ENCODE measurements at regions not wholly inside any gene's neighbourhood (a gene's known extent, or its start where the extent isn't known, plus 50 kb on each side); places are given as distances from the start of the nearest gene placed in this dataset.
"Not testable (repeated sequence)": the region's sequence is repeated elsewhere in the genome, so short reads cannot be mapped to it uniquely, and the experiment has no call there.

GRCh38 chr3:153484842-153485241 lies 322.8 kb downstream of the RAP2B start:
- intact Hi-C loops (cut with DNase I): no loop called here
- DNase-seq (ENCODE audit: low spot score): no peak

- no peak for DNase-seq (ENCODE audit: low spot score)
Observed at GRCh38 chr3:153495422-153495821, 333.4 kb downstream of the RAP2B start.

GRCh38 chr3:153502682-153503081 lies 340.7 kb downstream of the RAP2B start:
- intact Hi-C loops (cut with DNase I): no loop called here
- no peak for DNase-seq (ENCODE audit: low spot score)

More at GRCh38 chr3:153495422-153495821, 333.4 kb downstream of the RAP2B start:
- intact Hi-C loops (cut with DNase I): no loop called here

GRCh38 chr3:153503873-153504272 lies 341.8 kb downstream of the RAP2B start:
- intact Hi-C loops (cut with DNase I): no loop called here
- no peak for DNase-seq (ENCODE audit: low spot score)

DNA sequence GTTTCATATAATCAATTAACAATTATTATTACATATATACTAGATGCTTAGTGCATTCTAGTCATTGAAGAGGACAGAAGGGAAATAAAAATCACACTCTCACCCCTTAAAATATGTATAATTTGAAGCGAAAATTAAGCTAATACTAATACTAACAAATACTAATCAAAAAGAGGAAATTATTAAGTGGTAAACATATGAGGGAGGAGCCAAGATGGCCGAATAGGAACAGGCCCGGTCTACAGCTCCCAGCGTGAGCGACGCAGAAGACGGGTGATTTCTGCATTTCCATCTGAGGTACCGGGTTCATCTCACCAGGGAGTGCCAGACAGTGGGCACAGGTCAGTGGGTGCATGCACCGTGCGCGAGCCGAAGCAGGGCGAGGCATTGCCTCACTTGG lies 344.2 kb downstream of the RAP2B start:
- intact Hi-C loops (cut with DNase I); DNase-seq (ENCODE audit: low spot score): not testable (repeated sequence)

GRCh38 chr3:153506686-153507085 lies 344.7 kb downstream of the RAP2B start:
- intact Hi-C loops (cut with DNase I); DNase-seq (ENCODE audit: low spot score): not testable (repeated sequence)

DNA sequence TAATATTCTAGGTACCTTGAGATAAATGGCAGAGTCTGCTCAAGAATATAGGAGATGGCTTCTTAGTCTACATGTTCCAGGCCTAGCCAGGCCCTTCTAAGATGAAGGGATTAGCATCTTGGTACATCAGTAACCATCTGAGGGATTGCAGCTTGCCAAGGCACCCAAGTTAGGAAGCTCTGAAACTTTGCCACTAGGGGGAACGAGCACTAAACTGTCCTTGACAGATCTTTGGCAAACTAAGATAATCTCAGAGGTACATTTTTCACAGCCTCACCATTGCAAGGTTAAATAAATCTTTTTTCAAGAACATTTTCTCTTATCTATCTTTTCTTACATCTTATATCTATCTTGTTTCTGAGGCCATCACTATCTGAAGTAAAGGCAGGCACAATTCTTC lies 351.2 kb downstream of the RAP2B start:
- intact Hi-C loops (cut with DNase I): no loop called here
- DNase-seq (ENCODE audit: low spot score): no peak

DNA sequence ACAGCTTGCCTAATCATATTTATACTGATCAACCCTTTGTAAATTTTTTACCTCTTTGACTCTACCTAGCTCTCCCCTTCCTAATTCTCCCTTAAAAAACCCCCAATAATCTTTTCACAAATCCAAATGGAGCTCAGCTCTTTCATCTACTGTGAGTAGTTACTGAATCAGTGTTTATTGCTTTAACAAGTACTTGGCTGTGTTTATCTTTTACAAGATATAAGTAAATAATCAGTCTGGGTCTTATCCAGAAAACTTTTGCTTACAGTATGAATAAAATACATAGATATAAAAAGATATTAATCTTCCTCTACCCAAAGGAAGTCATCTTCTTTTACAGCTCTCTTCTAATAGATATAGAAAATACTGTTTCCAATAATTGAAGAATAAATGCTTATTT lies 366.4 kb downstream of the RAP2B start:
- intact Hi-C loops (cut with DNase I): no loop called here
- no peak for DNase-seq (ENCODE audit: low spot score)

DNA sequence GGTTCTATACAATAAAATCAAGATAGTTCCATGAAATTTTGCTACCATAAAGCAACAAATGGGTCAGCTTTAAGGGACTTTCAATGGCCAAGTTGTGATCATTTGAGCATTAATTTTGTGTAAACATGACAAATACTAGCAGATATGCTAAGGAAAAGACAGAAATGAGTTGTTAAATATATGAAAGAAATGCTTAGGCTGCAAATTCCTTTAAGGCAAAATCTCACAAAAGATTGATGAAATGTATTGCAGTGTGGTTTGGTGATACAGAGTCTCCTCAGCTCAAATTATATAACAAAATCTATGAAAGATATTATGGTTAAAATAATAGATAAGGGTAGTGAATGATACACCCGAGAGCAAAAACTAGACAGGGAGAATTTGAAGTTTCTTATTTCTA lies 377.2 kb downstream of the RAP2B start:
- intact Hi-C loops (cut with DNase I): no loop called here
- no peak for DNase-seq (ENCODE audit: low spot score)

DNA sequence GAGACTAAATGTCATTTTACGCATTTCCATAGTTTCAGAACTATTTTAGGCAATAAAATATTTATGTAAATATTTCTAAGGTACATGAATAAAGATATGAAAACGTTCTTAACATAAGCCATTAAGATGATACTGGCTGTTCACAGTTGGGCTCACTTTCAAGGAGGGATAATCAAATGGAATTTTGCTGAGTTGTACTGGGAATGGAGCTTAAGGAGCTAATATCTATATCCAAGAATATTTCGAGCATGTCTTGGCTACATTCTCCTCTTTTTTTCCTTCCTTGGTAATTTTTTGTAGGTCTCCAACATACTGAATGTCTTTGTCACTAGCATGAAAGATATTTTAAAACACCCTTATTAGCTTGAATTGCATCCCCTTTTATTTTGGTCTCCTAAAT lies 383.4 kb downstream of the RAP2B start:
- DNase-seq (ENCODE audit: low spot score): no peak
- intact Hi-C loops (cut with DNase I): no loop called here

GRCh38 chr3:153547970-153548369 lies 385.9 kb downstream of the RAP2B start:
- intact Hi-C loops (cut with DNase I): no loop called here
- no peak for DNase-seq (ENCODE audit: low spot score)

DNA sequence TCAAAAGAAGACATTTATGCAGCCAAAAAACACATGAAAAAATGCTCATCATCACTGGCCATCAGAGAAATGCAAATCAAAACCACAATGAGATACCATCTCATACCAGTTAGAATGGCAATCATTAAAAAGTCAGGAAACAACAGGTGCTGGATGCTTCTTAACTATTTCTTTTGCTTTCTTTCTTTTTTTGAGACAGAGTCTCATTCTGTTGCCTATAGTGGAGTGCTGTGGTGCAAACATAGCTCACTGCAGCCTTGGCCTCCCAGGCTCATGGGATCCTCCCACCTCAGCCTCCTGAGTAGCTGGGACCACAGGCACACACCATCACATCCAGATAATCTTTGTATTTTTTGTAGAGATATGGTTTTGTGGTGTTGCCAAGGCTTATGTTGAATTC lies 387.7 kb downstream of the RAP2B start:
- intact Hi-C loops (cut with DNase I): not testable (repeated sequence)

GRCh38 chr3:153551536-153552285 lies 389.7 kb downstream of the RAP2B start:
- intact Hi-C loops (cut with DNase I): no loop called here
- no peak for DNase-seq (ENCODE audit: low spot score)

More for the DNA sequence above, 387.7 kb downstream of the RAP2B start:
- not testable (repeated sequence) for DNase-seq (ENCODE audit: low spot score)

- intact Hi-C loops (cut with DNase I): no loop called here
- DNase-seq (ENCODE audit: low spot score): no peak
Observed at GRCh38 chr3:153552887-153553604, 391.0 kb downstream of the RAP2B start.

GRCh38 chr3:153553605-153553945 lies 391.5 kb downstream of the RAP2B start:
- no peak for DNase-seq (ENCODE audit: low spot score)
- intact Hi-C loops (cut with DNase I): no loop called here

- DNase-seq (ENCODE audit: low spot score): no peak
- intact Hi-C loops (cut with DNase I): no loop called here
Observed at GRCh38 chr3:153555919-153556318, 393.9 kb downstream of the RAP2B start.

DNA sequence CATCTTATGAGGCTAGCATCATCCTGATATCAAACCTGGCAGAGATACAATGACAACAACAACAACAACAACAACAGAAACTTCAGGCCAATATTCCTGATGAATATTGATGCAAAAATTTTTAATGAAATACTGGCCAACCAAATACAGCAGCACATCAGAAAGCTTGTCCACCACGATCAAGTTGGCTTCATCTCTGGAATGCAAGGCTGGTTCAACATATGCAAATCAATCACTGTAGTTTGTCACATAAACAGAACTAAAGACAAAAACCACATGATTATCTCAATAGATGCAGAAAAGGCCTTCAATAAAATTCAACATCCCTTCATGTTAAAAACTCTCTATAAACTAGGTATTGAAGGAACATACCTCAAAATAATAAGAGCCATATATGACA lies 397.3 kb downstream of the RAP2B start:
- intact Hi-C loops (cut with DNase I): not testable (repeated sequence)

DNA sequence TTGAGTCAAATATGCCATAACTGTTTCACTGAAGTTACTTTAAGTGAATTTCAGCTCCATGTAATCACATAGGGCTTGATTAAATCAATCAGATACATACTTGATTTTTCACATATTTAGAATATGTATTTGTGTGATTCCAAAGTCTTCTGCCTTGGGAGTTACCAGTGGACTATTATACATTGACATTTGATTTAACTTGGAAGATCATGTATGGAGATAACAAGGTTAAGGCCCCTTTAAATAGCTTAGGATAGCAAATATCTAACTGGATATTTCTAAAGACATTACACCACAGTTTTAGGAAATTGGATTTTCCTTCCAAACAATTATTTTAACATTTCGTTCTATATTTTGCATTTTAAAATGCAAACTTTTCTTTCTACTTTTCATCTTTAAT lies 405.0 kb downstream of the RAP2B start:
- intact Hi-C loops (cut with DNase I): no loop called here
- no peak for DNase-seq (ENCODE audit: low spot score)

More for the DNA sequence above, 397.3 kb downstream of the RAP2B start:
- not testable (repeated sequence) for DNase-seq (ENCODE audit: low spot score)

- no peak for DNase-seq (ENCODE audit: low spot score)
- intact Hi-C loops (cut with DNase I): no loop called here
Observed at GRCh38 chr3:153567556-153567955, 405.5 kb downstream of the RAP2B start.

GRCh38 chr3:153570481-153570880 lies 408.5 kb downstream of the RAP2B start:
- intact Hi-C loops (cut with DNase I); DNase-seq (ENCODE audit: low spot score): not testable (repeated sequence)

- intact Hi-C loops (cut with DNase I): no loop called here
- no peak for DNase-seq (ENCODE audit: low spot score)
Observed at GRCh38 chr3:153572165-153572564, 410.1 kb downstream of the RAP2B start.
